Hepatocyte (in vitro differentiated cells): ENCODE measurements at regions not wholly inside any gene's neighbourhood (a gene's known extent, or its start where the extent isn't known, plus 50 kb on each side); places are given as distances from the start of the nearest gene placed in this dataset.

Experiments
- CTCF ChIP-seq: fragments of 200-600 bp; sonication (generic); IDR thresholded peaks from 2 replicates; pipeline ENCODE4 v1.5.1; 2016; ENCODE audit warnings: antibody characterized with exemption, mild to moderate bottlenecking; ENCODE audit not compliant: poor library complexity
- EZH2 ChIP-seq: fragments of 200-600 bp; sonication (generic); IDR thresholded peaks from 2 replicates; pipeline ENCODE4 v1.6.1; 2016; ENCODE audit warnings: antibody characterized with exemption, mild to moderate bottlenecking, borderline replicate concordance

GRCh38 chr7:53121374-53121773 lies 85.9 kb downstream of the POM121L12 start:
- TF ChIP-seq CTCF = no peak
- TF ChIP-seq EZH2 = no peak
